SK-N-SH (cell line): ENCODE measurements at regions not wholly inside any gene's neighbourhood (a gene's known extent, or its start where the extent isn't known, plus 50 kb on each side); places are given as distances from the start of the nearest gene placed in this dataset.

Source experiments
- CTCF ChIA-PET: fragments of 300-600, 350-600 bp; formaldehyde crosslinking; extraction: SDS; loops from one replicate; lab custom pipeline; 2021; lab: Yijun Ruan, JAX
- POLR2A ChIA-PET: fragments of 350-600 bp; sonication (Branson Sonifier 250); formaldehyde crosslinking; extraction: SDS; loops from one replicate; lab custom pipeline; 2020; ENCODE audit warnings: antibody characterized with exemption, inconsistent platforms; lab: Yijun Ruan, JAX
- DNase-seq: peaks from one replicate; pipeline ENCODE4 v3.0.0; 2012
- H2AFZ ChIP-seq: fragments of 200-600 bp; sonication (generic); 2 replicates; pipeline ENCODE4 v1.8.1; 2016; ENCODE audit warnings: antibody characterized with exemption, mild to moderate bottlenecking, low read depth
- H3F3A ChIP-seq: fragments of 200-600 bp; sonication (generic); replicated peaks from 2 replicates; pipeline ENCODE3; 2016; ENCODE audit warnings: antibody characterized with exemption, mild to moderate bottlenecking; ENCODE audit not compliant: insufficient read depth
- H3K27ac ChIP-seq, 2 experiments: fragments of 200-500 bp in 1 of 2; fragments of 200-600 bp in 1 of 2; sonication (Bioruptor generic) in 1 of 2; sonication (generic), shearing (Covaris generic) in 1 of 2; 2 replicates each; pipeline versions ENCODE4 v1.5.1 to v1.6.1; 2014 to 2016; ENCODE audit warnings: low read depth in 2 of 2, inconsistent platforms in 1 of 2, low read length in 1 of 2, mild to moderate bottlenecking in 1 of 2, mixed read lengths in 1 of 2
- H3K27me3 ChIP-seq: fragments of 200-600 bp; sonication (generic), shearing (Covaris generic); 2 replicates; pipeline ENCODE4 v1.6.1; 2016; ENCODE audit warnings: mixed run types; ENCODE audit not compliant: insufficient read depth
- H3K36me3 ChIP-seq, 2 experiments: fragments of 200-500 bp in 1 of 2; fragments of 200-600 bp in 1 of 2; sonication (Bioruptor generic) in 1 of 2; sonication (generic) in 1 of 2; replicated peaks in 1 of 2; 2 replicates each; pipeline versions ENCODE3 to v1.5.1; 2014 to 2016; ENCODE audit warnings: low read length in 1 of 2, mild to moderate bottlenecking in 1 of 2; ENCODE audit not compliant: insufficient read depth in 2 of 2, control insufficient read depth in 1 of 2
- H3K4me1 ChIP-seq, 2 experiments: fragments of 200-500 bp in 1 of 2; fragments of 200-600 bp in 1 of 2; sonication (Bioruptor generic) in 1 of 2; sonication (generic), shearing (Covaris generic) in 1 of 2; 2 replicates each; pipeline versions ENCODE4 v1.5.1 to v1.6.1; 2014 to 2016; ENCODE audit warnings: low read depth in 1 of 2, low read length in 1 of 2, mixed run types in 1 of 2; ENCODE audit not compliant: insufficient read depth in 2 of 2, control insufficient read depth in 1 of 2
- H3K4me2 ChIP-seq: fragments of 200-600 bp; sonication (generic), shearing (Covaris generic); 2 replicates; pipeline ENCODE4 v1.6.1; 2017; ENCODE audit warnings: mixed run types
- H3K4me3 ChIP-seq, 2 experiments: fragments of 200-500 bp in 1 of 2; fragments of 200-600 bp in 1 of 2; sonication (Bioruptor generic) in 1 of 2; sonication (generic), shearing (Covaris generic) in 1 of 2; 2 replicates each; pipeline versions ENCODE4 v1.5.1 to v1.8.1; 2014 to 2016; ENCODE audit warnings: low read depth in 2 of 2, inconsistent platforms in 1 of 2, low read length in 1 of 2, mild to moderate bottlenecking in 1 of 2, mixed read lengths in 1 of 2, moderate library complexity in 1 of 2
- H3K79me2 ChIP-seq: fragments of 200-600 bp; sonication (generic); 2 replicates; pipeline ENCODE4 v1.8.1; 2017; ENCODE audit warnings: mild to moderate bottlenecking; ENCODE audit not compliant: insufficient read depth
- H3K9ac ChIP-seq: fragments of 200-600 bp; sonication (generic); 2 replicates; pipeline ENCODE4 v1.6.1; 2017; ENCODE audit warnings: mixed run types
- H3K9me2 ChIP-seq: fragments of 200-600 bp; sonication (generic); 2 replicates; pipeline ENCODE4 v1.6.1; 2017; ENCODE audit warnings: mixed run types
- H3K9me3 ChIP-seq: fragments of 200-600 bp; sonication (generic); 2 replicates; pipeline ENCODE4 v1.6.1; 2017; ENCODE audit warnings: mixed run types, mild to moderate bottlenecking, moderate library complexity
- H4K20me1 ChIP-seq: fragments of 200-600 bp; sonication (generic); 2 replicates; pipeline ENCODE4 v1.6.1; 2017; ENCODE audit warnings: mild to moderate bottlenecking, mixed run types; ENCODE audit not compliant: insufficient read depth
- CHD2 ChIP-seq: fragments of 150-350 bp; IDR thresholded peaks from 2 replicates; pipeline ENCODE4 v1.6.1; 2018; ENCODE audit warnings: low read length; ENCODE audit not compliant: partially characterized antibody
- CTCF ChIP-seq: fragments of 200-600 bp; sonication (generic); IDR thresholded peaks from 2 replicates; pipeline ENCODE4 v1.6.1; 2017; ENCODE audit warnings: antibody characterized with exemption, mild to moderate bottlenecking, moderate library complexity
- ELF1 ChIP-seq: IDR thresholded peaks from 2 replicates; pipeline ENCODE4 v1.4.0; 2012
- FOSL2 ChIP-seq: IDR thresholded peaks from 2 replicates; pipeline ENCODE4 v1.4.0; 2012; ENCODE audit warnings: low read depth, mild to moderate bottlenecking, moderate library complexity, borderline replicate concordance
- IRF3 ChIP-seq: fragments of 150-350 bp; IDR thresholded peaks from 2 replicates; pipeline ENCODE4 v1.6.1; 2016; ENCODE audit warnings: mild to moderate bottlenecking, low read depth, low read length
- POLR2AphosphoS5 ChIP-seq: IDR thresholded peaks from 2 replicates; pipeline ENCODE4 v1.6.1; 2012; ENCODE audit warnings: low read depth, low read length
- RXRA ChIP-seq: IDR thresholded peaks from 2 replicates; pipeline ENCODE4 v1.4.0; 2012; ENCODE audit warnings: low read depth, mild to moderate bottlenecking, borderline replicate concordance
- SIN3A ChIP-seq: IDR thresholded peaks from 2 replicates; pipeline ENCODE4 v1.6.1; 2012; ENCODE audit warnings: low read depth, mild to moderate bottlenecking, low read length, moderate library complexity, borderline replicate concordance
- TAF1 ChIP-seq: IDR thresholded peaks from 2 replicates; pipeline ENCODE4 v1.6.1; 2012; ENCODE audit warnings: low read depth, mild to moderate bottlenecking, low read length, moderate library complexity, borderline replicate concordance
- USF2 ChIP-seq: fragments of 150-350 bp; IDR thresholded peaks from 2 replicates; pipeline ENCODE4 v1.6.1; 2017; ENCODE audit warnings: antibody characterized with exemption, low read length, low read depth, borderline replicate concordance
- ZBTB33 ChIP-seq: IDR thresholded peaks from 2 replicates; pipeline ENCODE4 v1.4.0; 2012; ENCODE audit warnings: low read depth, borderline replicate concordance
- WGBS: methylation state at CpG from one replicate; pipeline ENCODE4 v1.1.6; 2017; ENCODE audit warnings: low lambda C conversion rate; 5-methylcytosine and 5-hydroxymethylcytosine counted together

- TF ChIP-seq CTCF (peak; percentile 24; the same call in 1 of the 2 replicates), ELF1 (no peak)
- no peak overlapping the region for H3K9ac ChIP-seq
- H3K36me3 ChIP-seq = no peaks in the 10 kb centered on the region
Measured at GRCh38 chr17:70493277-70493874, 324.0 kb downstream of the KCNJ2 start.

GRCh38 chr17:70498631-70499030 lies 329.3 kb downstream of the KCNJ2 start:
- Histone ChIP-seq H3F3A (no peaks in the 10 kb centered on the region), H3K4me3 (no peak overlapping the region), H3K9me3 (no peaks in the 10 kb centered on the region), H3K36me3 (no peaks in the 10 kb centered on the region), H4K20me1 (no peaks in the 10 kb centered on the region), H3K27me3 (no peaks in the 10 kb centered on the region), H3K9me2 (no peaks in the 10 kb centered on the region), H3K4me2 (no peak overlapping the region), H3K9ac (no peak overlapping the region), H3K4me1 (no peaks in the 10 kb centered on the region), H2AFZ (no peak overlapping the region), H3K27ac (no peak overlapping the region), H3K79me2 (no peaks in the 10 kb centered on the region)
- no peak for DNase-seq
- ChIA-PET CTCF (interaction anchor here (0.7 kb wide), 1 partner anchor 20 kb away, joined by 3 read pairs; no protein-coding TSS in a partner anchor), POLR2A (no interaction called here)
- 72% methylated on average over 2 of the region's 2 CpGs for WGBS
- TF ChIP-seq FOSL2 (no peak), CHD2 (no peak), RXRA (no peak), TAF1 (no peak), IRF3 (no peak), USF2 (no peak), ZBTB33 (no peak), POLR2AphosphoS5 (no peak), SIN3A (no peak)

More at GRCh38 chr17:70493277-70493874, 324.0 kb downstream of the KCNJ2 start:
- Histone ChIP-seq H3F3A (no peaks in the 10 kb centered on the region), H3K27ac (no peak overlapping the region), H2AFZ (no peak overlapping the region), H3K9me3 (no peaks in the 10 kb centered on the region), H3K27me3 (no peaks in the 10 kb centered on the region), H3K4me1 (no peaks in the 10 kb centered on the region), H3K4me2 (no peak overlapping the region), H3K4me3 (no peak overlapping the region), H4K20me1 (no peaks in the 10 kb centered on the region), H3K79me2 (no peaks in the 10 kb centered on the region), H3K9me2 (no peaks in the 10 kb centered on the region)
- no peak for DNase-seq
- 42% methylated on average over 3 of the region's 3 CpGs for WGBS
- ChIA-PET CTCF (no interaction called here), POLR2A (no interaction called here)
